GM19240 (cell line): ENCODE measurements at regions not wholly inside any gene's neighbourhood (a gene's known extent, or its start where the extent isn't known, plus 50 kb on each side); places are given as distances from the start of the nearest gene placed in this dataset.

Source experiments
- DNase-seq: peaks from one replicate; pipeline ENCODE4 v3.0.0; 2011; ENCODE audit warnings: low spot score; ENCODE audit not compliant: insufficient read length

- DNase-seq: no peak
Measured at GRCh38 chr13:95352486-95352885, 51.2 kb upstream of the ABCC4 start.

GRCh38 chr13:95354156-95354555 lies 52.9 kb upstream of the ABCC4 start:
- DNase-seq: no peak

- no peak for DNase-seq
Measured at GRCh38 chr13:95354680-95355487, 53.6 kb upstream of the ABCC4 start.

GRCh38 chr13:95355494-95355893 lies 54.2 kb upstream of the ABCC4 start:
- no peak for DNase-seq

- DNase-seq: no peak
Measured at GRCh38 chr13:95356916-95357315, 55.7 kb upstream of the ABCC4 start.

- no peak for DNase-seq
Measured at GRCh38 chr13:95357875-95358274, 56.6 kb upstream of the ABCC4 start.

- no peak for DNase-seq
Measured at GRCh38 chr13:95360052-95360451, 58.8 kb upstream of the ABCC4 start.

GRCh38 chr13:95360464-95361097 lies 59.3 kb upstream of the ABCC4 start:
- DNase-seq: no peak

GRCh38 chr13:95361686-95362085 lies 60.4 kb upstream of the ABCC4 start:
- no peak for DNase-seq

- no peak for DNase-seq
Measured at GRCh38 chr13:95362666-95363065, 61.4 kb upstream of the ABCC4 start.

GRCh38 chr13:95367309-95367843 lies 66.1 kb upstream of the ABCC4 start:
- DNase-seq: no peak

- no peak for DNase-seq
Measured at GRCh38 chr13:95368998-95369397, 67.7 kb upstream of the ABCC4 start.

- no peak for DNase-seq
Measured at GRCh38 chr13:95375706-95376105, 74.5 kb upstream of the ABCC4 start.

- DNase-seq: no peak
Measured at GRCh38 chr13:95378603-95379002, 77.4 kb upstream of the ABCC4 start.

- DNase-seq: peak; percentile 47
Measured at GRCh38 chr13:95380468-95381211, 79.4 kb upstream of the ABCC4 start.

GRCh38 chr13:95381212-95381527 lies 79.9 kb upstream of the ABCC4 start:
- no peak for DNase-seq

GRCh38 chr13:95382411-95382810 lies 81.2 kb upstream of the ABCC4 start:
- no peak for DNase-seq

GRCh38 chr13:95382916-95383315 lies 81.7 kb upstream of the ABCC4 start:
- no peak for DNase-seq

GRCh38 chr13:95385373-95385772 lies 84.1 kb upstream of the ABCC4 start:
- no peak for DNase-seq

- DNase-seq: no peak
Measured at GRCh38 chr13:95385798-95386197, 84.5 kb upstream of the ABCC4 start.

- no peak for DNase-seq
Measured at GRCh38 chr13:95386370-95386769, 85.1 kb upstream of the ABCC4 start.

- no peak for DNase-seq
Measured at GRCh38 chr13:95387733-95388207, 86.5 kb upstream of the ABCC4 start.
